Stimulated activated CD4-positive, alpha-beta T cell treated with anti-CD3 and anti-CD28 coated beads, Interleukin-12 subunit alpha, Interleukin-12 subunit beta, amount 100 ng/mL, for 4 hours (primary cell): ENCODE measurements at regions not wholly inside any gene's neighbourhood (a gene's known extent, or its start where the extent isn't known, plus 50 kb on each side); places are given as distances from the start of the nearest gene placed in this dataset.

Source experiments
- DNase-seq: peaks from one replicate; pipeline ENCODE4 v3.0.0-alpha.2; 2020

GRCh38 chr15:70440416-70441138, 322.8 kb downstream of the UACA start:
- DNase-seq: no peak

GRCh38 chr15:70439880-70440279, 323.5 kb downstream of the UACA start:
- no peak for DNase-seq

DNA sequence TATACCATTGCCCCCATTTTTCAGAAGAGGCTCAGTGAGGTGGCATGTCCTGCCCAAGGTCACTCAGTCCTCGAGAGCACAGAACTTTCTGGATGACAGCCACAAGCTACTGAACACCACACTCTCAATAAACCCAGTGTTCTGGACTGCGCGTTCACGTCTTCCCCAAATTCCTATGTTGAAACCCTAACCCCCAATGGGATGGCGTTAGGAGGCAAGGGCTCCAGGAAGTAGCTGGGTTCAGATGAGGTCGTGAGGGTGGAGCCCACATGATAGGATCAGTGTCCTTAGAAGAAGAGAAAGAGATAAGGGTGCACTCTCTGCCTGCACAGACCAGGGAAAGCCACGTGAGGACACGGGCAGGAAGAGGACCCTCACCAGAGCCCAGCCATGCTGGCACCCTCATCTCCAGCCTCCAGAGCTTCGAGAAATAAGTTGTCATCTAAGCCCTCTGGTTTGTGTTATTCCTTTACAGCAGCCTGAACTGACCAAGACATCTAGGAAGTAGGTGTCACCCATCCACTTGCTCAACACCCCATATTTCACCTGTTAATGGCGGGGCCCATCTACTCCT, 324.0 kb downstream of the UACA start:
- no peak for DNase-seq

- no peak for DNase-seq
Observed at GRCh38 chr15:70438776-70439175, 324.6 kb downstream of the UACA start.

GRCh38 chr15:70437882-70438451, 325.4 kb downstream of the UACA start:
- DNase-seq: no peak

DNA sequence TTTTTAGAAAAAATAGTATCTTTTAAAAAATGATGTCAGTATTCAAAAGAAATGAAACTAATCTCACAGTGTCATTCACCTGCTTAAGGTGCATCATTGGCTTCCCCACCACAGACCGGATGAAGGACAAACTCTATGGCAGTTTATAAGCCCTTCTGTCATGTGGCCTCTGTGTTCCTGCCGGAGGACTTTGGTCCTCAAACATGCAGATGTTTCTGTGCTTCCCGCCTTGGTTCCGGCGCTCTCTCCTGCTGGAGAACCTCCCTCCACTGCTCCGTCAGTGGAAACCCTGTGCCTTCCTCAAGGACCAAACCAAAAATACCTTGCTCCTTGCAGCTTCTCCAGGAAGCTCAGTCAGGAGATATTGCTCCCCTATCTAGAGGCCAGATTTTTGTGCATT, 326.3 kb downstream of the UACA start:
- no peak for DNase-seq

- DNase-seq: no peak
Observed at GRCh38 chr15:70436428-70436827, 326.9 kb downstream of the UACA start.

GRCh38 chr15:70435872-70436271, 327.5 kb downstream of the UACA start:
- DNase-seq: no peak

- no peak for DNase-seq
Observed at GRCh38 chr15:70435369-70435768, 328.0 kb downstream of the UACA start.

DNA sequence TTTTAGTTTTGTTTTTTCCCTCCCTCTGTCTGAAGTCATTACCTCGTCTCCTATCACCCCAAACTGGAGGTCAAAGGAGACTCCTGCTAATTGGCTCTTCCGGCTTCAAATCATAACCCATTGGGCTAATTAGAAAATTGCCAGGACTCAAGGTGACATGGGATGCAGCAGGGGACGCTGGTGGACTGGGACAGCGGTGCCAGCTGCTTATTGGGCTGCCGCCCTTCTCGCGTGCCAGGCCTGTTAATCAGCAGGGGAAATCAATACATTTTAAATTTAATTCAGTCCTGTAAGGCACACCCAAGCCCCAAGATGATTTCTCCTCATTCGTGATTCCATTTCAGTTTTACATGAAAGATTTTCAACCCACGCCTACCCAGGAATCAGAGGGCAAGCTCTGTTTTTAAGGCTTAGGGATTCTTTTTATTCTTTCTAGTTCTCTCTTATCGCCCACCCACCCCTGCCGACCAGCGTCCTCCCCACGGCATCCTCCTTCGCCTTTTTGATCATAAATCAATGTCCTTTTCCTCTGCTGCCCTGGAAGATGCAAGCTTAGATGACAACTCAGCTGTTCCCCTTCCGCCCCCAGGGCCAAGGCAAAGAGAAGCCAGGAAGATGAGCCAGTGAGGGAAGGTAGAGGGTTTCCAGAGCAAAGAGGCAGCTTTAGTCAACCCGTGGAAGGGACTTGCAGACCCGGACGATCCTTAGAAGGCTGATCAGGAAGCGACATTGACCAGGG, 329.6 kb downstream of the UACA start:
- DNase-seq: no peak

DNA sequence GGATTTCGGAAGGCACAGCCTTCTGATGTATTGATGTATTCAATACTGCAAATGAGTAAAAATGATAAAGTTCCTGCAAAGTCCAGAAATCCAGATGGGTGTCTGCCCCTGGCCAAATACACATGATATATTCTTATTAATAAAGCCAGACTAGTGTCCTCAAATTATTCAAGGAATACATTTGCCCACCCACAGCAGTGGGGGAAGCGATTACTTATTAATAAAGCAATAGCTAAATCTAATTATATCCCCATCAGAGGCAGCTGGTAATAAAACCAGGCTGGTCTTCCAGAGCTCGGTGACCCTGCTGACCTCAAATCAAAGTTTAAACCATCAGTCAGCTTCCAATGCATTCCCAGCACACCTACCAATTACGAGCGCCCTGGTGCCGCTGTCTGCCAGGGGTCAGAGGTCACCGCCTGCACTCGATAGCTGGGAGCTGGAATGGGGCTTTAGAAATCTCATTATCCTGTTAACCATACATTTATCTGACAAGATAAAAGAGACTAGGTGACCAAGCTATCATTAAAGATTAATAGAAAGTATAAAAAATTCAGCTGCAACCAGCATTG, 330.3 kb downstream of the UACA start:
- no peak for DNase-seq

GRCh38 chr15:70431854-70432253, 331.5 kb downstream of the UACA start:
- no peak for DNase-seq

- no peak for DNase-seq
Observed at GRCh38 chr15:70430069-70430468, 332.4 kb upstream of the TLE3 start.

- no peak for DNase-seq
Observed at GRCh38 chr15:70429056-70429722, 331.5 kb upstream of the TLE3 start.

- DNase-seq: no peak
Observed at GRCh38 chr15:70428211-70428822, 330.6 kb upstream of the TLE3 start.

GRCh38 chr15:70427167-70428120, 329.7 kb upstream of the TLE3 start:
- DNase-seq: no peak

- DNase-seq: no peak
Observed at GRCh38 chr15:70426096-70426821, 328.5 kb upstream of the TLE3 start.

GRCh38 chr15:70424937-70425411, 327.3 kb upstream of the TLE3 start:
- DNase-seq: no peak

GRCh38 chr15:70423267-70423666, 325.6 kb upstream of the TLE3 start:
- DNase-seq: no peak

- no peak for DNase-seq
Observed at GRCh38 chr15:70422342-70422741, 324.6 kb upstream of the TLE3 start.
